GM13976 (cell line): ENCODE measurements at regions not wholly inside any gene's neighbourhood (a gene's known extent, or its start where the extent isn't known, plus 50 kb on each side); places are given as distances from the start of the nearest gene placed in this dataset.

ENCODE experiments used
- DNase-seq: peaks from one replicate; pipeline ENCODE4 v3.0.0; 2012; ENCODE audit warnings: low spot score
- CTCF ChIP-seq: IDR thresholded peaks from 2 replicates; pipeline ENCODE4 v1.5.1; 2012; ENCODE audit warnings: borderline replicate concordance, mild to moderate bottlenecking; ENCODE audit not compliant: insufficient read depth; ENCODE audit errors: extremely low read depth, missing control alignments, control extremely low read depth
- in situ Hi-C: fragments of 300-500 bp; cut with MboI; formaldehyde crosslinking; loops from one replicate; pipeline ENCODE4 v1.12.0; 2022; ENCODE audit warnings: low sequenced_read_pairs, mixed read lengths, inconsistent platforms; ENCODE audit not compliant: unreplicated experiment

- DNase-seq = no peak
- in situ Hi-C loops = no loop called here
- no peak for TF ChIP-seq CTCF
These were observed 68.9 kb upstream of the COL13A1 start for GRCh38 chr10:69732826-69733150.

DNA sequence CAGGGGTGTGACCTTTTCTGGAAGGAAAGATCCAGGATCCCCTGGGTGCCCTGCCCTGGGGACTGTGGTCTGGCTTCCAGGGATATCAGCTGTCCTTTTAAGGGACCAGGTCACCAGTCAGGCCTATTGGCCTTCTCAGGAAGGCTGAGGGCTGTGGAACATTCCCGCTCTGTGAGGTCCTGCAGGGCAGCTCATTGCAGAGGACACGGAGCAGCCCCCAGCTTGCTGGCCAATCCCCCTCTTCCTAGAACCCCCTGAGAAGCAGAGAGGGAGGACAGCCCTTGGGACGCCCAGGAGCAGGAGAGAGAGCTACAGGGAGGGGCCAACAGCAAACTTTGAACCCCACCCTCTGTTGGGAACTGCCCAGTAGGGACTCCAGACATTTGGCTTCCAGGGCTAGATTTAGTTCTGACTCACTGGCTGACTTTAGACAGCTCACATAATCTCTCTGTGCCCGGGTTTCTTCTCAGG is 67.9 kb upstream of the COL13A1 start:
- in situ Hi-C loops = no loop called here
- no peak for DNase-seq
- TF ChIP-seq CTCF = no peak

- no peak for DNase-seq
- in situ Hi-C loops = no loop called here
- no peak for TF ChIP-seq CTCF
These were observed 67.3 kb upstream of the COL13A1 start for GRCh38 chr10:69734416-69734796.

DNA sequence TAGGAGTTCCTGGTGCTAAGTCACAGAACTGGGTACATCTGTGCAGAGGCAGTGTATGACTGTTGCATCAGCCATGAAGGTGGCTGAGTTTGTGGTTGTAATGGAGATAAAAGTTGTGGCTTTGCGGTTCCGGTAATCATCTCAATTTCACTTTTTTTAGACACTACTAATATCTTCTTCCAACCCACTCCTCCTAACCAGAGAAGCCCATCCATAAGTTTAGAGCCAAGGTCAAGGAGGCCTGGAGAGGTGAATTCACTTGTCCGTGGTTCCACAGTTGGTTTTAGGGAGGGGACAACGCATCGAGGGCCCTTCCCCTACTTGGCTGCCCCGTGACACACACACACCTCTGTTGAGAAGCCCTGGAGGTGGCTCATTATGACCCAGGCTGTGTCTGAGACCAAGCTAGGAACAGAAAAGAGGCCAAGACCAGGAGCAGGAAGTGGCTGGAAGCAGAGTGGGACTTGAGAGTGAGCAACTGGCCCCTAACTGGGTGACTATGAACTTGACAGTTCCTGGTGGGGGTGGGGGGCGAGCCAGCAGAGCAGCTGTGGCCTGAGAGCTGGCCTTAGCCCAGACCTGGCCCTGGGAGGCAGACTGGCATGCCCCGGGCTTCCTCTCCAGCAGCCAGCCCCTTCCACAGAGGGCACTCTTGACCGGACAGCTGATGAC is 66.8 kb upstream of the COL13A1 start:
- TF ChIP-seq CTCF = no peak
- in situ Hi-C loops = no loop called here
- no peak for DNase-seq

GRCh38 chr10:69736886-69737641 is 64.6 kb upstream of the COL13A1 start:
- no peak for DNase-seq
- no peak for TF ChIP-seq CTCF
- in situ Hi-C loops = no loop called here

DNA sequence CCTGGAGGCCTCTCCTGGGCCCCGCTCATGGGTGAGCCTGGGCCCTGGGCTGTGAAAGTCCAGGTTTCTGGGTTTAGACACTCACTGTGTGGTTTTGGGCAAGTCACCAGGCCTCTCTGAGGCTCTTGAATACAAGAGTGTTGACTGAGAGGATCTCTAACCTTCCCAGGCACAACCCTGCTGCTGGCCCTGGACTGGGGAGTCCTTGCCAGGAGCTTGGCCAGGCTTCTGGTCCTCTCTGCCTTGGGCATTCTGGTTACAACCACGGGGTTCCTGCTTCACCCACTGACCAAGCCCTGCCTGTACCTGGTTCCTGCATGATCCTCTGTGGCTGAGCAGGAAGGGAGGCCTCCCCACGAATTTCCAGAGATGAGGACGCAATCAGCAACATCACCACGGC is 63.6 kb upstream of the COL13A1 start:
- DNase-seq = no peak
- in situ Hi-C loops = no loop called here
- no peak for TF ChIP-seq CTCF
